ENCODE measurements at regions not wholly inside any gene's neighbourhood (a gene's known extent, or its start where the extent isn't known, plus 50 kb on each side); places are given as distances from the start of the nearest gene placed in this dataset.
"Not testable (repeated sequence)": the region's sequence is repeated elsewhere in the genome, so short reads cannot be mapped to it uniquely, and the experiment has no call there.

DNA sequence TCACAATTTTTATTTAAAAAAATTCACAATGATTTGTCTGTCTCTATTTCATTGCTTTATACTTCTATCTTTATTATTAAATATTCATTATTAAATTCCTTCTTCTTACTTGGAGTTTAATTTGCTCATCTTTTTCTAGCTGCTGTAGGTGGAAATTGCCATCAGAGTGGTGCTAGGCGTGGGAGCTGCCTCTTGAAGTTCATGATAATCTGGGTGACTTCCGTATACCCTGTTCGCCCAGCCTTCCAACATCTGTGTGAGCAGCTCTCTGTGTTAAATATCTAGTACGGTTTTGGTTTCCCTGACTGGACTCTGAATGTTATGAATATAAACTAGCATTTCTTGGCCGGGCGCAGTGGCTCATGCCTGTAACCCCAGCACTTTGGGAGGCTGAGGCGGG, 84.0 kb upstream of the RPH3AL start:
- TF ChIP-seq, protein P1, sequence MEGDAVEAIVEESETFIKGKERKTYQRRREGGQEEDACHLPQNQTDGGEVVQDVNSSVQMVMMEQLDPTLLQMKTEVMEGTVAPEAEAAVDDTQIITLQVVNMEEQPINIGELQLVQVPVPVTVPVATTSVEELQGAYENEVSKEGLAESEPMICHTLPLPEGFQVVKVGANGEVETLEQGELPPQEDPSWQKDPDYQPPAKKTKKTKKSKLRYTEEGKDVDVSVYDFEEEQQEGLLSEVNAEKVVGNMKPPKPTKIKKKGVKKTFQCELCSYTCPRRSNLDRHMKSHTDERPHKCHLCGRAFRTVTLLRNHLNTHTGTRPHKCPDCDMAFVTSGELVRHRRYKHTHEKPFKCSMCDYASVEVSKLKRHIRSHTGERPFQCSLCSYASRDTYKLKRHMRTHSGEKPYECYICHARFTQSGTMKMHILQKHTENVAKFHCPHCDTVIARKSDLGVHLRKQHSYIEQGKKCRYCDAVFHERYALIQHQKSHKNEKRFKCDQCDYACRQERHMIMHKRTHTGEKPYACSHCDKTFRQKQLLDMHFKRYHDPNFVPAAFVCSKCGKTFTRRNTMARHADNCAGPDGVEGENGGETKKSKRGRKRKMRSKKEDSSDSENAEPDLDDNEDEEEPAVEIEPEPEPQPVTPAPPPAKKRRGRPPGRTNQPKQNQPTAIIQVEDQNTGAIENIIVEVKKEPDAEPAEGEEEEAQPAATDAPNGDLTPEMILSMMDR (IDR thresholded peaks at IDR 0.05), result no peak
- H3K4me1 ChIP-seq (ENCODE audit: low read depth), result no peaks in the 10 kb centered on the region
- ATAC-seq (no peak), DNase-seq (no peak)
- H3K4me3 ChIP-seq, result no peak overlapping the region
- H3K9me3 ChIP-seq, result no peaks in the 10 kb centered on the region
- intact Hi-C loops (cut with DNase I, micrococcal nuclease), result no loop called here
- H3K36me3 ChIP-seq (ENCODE audit: low read depth), result no peaks in the 10 kb centered on the region

DNA sequence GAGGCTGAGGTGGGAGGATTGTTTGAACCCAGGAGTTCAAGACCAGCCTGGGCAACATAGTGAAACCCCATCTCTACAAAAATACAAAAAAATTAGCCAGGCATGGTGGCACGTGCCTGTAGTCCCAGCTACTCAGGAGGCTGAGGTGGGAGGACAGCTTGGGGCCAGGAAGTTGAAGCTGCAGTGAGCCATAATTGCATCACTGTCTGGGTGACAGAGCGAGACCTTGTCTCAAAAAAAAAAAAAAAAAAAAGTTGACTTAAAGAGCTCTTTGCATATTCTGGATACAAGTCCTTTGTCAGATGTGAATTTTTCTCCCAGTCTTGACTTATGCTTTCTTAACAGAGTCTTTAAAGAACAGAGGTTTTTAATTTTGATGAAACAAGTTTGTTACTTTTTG, 79.9 kb upstream of the RPH3AL start:
- intact Hi-C loops (cut with DNase I, micrococcal nuclease), result not testable (repeated sequence)

DNA sequence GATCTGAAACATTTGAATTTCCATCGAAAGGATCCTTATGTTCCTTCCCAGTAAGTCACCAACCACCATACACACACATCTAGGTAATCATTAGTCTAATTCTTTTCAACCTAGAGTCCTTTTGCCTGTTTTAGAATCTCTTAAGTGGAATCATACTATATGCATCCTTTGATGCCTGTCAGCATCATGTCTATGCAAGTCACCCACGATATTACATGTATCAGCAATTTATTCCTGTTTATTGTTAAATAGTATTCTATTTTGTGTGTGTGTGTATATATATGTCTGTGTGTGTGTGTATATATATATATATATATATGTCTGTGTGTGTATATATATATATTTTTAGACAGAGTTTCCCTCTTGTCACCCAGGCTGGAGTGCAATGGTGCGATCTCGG, 78.9 kb upstream of the RPH3AL start:
- Histone ChIP-seq H3K4me1 (ENCODE audit: low read depth) (no peaks in the 10 kb centered on the region), H3K36me3 (ENCODE audit: low read depth) (no peaks in the 10 kb centered on the region), H3K4me3 (no peak overlapping the region), H3K9me3 (peaks cover 13% of the 10 kb centered on the region)
- DNase-seq, result no peak
- TF ChIP-seq, protein P1 (IDR thresholded peaks at IDR 0.05), result no peak
- ATAC-seq, result no peak
- intact Hi-C loops (cut with DNase I, micrococcal nuclease), result no loop called here

More for the DNA sequence above, 79.9 kb upstream of the RPH3AL start:
- not testable (repeated sequence) for H3K36me3 ChIP-seq (ENCODE audit: low read depth); H3K4me1 ChIP-seq (ENCODE audit: low read depth); ATAC-seq; DNase-seq; H3K4me3 ChIP-seq
- peaks cover 13% of the 10 kb centered on the region for H3K9me3 ChIP-seq

DNA sequence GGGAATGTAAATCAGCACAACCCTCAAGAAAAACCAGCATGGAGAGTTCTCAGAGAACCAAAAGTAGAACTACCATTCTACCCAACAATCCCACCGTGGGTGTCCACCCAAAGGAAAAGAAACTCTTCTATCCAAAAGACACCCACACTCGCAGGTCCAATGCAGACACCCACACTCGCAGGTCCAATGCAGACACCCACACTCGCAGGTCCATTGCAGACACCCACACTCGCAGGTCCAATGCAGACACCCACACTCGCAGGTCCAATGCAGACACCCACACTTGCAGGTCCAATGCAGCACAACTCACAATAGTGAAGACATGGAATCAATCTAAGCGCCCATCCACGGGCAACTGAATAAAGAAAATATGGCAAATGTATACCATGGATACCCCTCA, 77.0 kb upstream of the RPH3AL start:
- intact Hi-C loops (cut with DNase I, micrococcal nuclease), result no loop called here
- Histone ChIP-seq H3K4me1 (ENCODE audit: low read depth) (no peaks in the 10 kb centered on the region), H3K4me3 (no peak overlapping the region), H3K9me3 (peaks cover 13% of the 10 kb centered on the region), H3K36me3 (ENCODE audit: low read depth) (no peaks in the 10 kb centered on the region)
- TF ChIP-seq, protein P1 (IDR thresholded peaks at IDR 0.05), result no peak
- ATAC-seq (no peak), DNase-seq (no peak)

DNA sequence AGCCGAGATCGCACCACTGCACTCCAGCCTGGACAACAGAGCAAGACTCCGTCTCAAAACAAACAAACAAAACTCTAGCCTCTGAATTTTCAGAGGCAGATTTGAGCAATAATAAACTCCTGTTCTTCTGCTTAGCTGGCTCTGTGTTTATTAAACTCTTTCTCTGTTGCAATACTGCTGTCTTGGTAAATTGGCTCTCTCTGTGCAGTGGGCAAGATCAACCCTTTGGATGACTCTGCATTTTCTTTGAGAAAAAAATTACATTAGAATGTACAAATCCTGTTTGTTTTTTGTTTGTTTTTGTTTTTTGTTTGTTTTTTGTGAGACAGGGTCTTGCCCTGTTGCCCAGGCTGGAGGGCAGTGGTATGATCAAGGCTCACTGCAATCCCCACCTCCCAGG, 75.8 kb upstream of the RPH3AL start:
- DNase-seq (no peak), ATAC-seq (no peak)
- H3K9me3 ChIP-seq, result peaks cover 13% of the 10 kb centered on the region
- TF ChIP-seq, protein P1 (IDR thresholded peaks at IDR 0.05), result no peak
- no peak overlapping the region for H3K4me3 ChIP-seq
- intact Hi-C loops (cut with DNase I, micrococcal nuclease), result no loop called here
- no peaks in the 10 kb centered on the region for H3K4me1 ChIP-seq (ENCODE audit: low read depth)
- H3K36me3 ChIP-seq (ENCODE audit: low read depth), result no peaks in the 10 kb centered on the region

DNA sequence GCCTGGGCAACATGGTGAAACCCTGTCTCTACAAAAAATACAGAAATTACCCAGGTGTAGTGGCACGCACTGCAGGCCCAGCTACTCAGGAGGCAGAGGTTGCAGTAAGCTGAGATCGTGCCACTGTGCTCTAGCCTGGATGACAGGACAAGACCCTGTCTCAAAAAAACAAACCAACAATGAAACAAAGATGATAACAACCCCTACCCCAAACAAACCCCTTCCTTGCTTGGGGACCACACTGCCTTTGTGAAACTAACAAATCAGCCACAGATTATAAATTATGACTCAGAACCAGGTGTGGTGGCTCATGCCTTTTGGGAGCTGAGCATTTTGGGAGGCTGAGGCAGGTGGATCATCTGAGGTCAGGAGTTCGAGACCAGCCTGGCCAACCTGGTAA, 75.3 kb upstream of the RPH3AL start:
- H3K4me3 ChIP-seq, result no peak overlapping the region
- H3K36me3 ChIP-seq (ENCODE audit: low read depth), result no peaks in the 10 kb centered on the region
- H3K4me1 ChIP-seq (ENCODE audit: low read depth), result no peaks in the 10 kb centered on the region
- intact Hi-C loops (cut with DNase I, micrococcal nuclease), result no loop called here
- DNase-seq (no peak), ATAC-seq (no peak)
- peaks cover 13% of the 10 kb centered on the region for H3K9me3 ChIP-seq
- TF ChIP-seq, protein P1 (IDR thresholded peaks at IDR 0.05), result no peak

Measured in mucosa of descending colon (tissue), 3 donors.